RWPE2 (cell line): ENCODE measurements at regions not wholly inside any gene's neighbourhood (a gene's known extent, or its start where the extent isn't known, plus 50 kb on each side); places are given as distances from the start of the nearest gene placed in this dataset.
"Not testable (repeated sequence)": the region's sequence is repeated elsewhere in the genome, so short reads cannot be mapped to it uniquely, and the experiment has no call there.

Experiments used
- ATAC-seq: fragments of 200-7000 bp; cut with Tn5 transposase; 3 replicates; pipeline ENCODE4 v1.9.1; 2021; ENCODE audit warnings: low read depth
- DNase-seq: peaks from one replicate; pipeline ENCODE4 v3.0.0-alpha.2; 2020; ENCODE audit warnings: low spot score
- H3K27ac ChIP-seq: fragments of 450-650 bp; 2 replicates; pipeline ENCODE4 v1.5.1; 2017; ENCODE audit warnings: mild to moderate bottlenecking; ENCODE audit not compliant: poor library complexity, severe bottlenecking
- H3K27me3 ChIP-seq: fragments of 250-450 bp; sonication (Bioruptor Pico); 2 replicates; pipeline ENCODE4 v1.5.1; 2021; ENCODE audit warnings: mild to moderate bottlenecking, moderate library complexity; ENCODE audit not compliant: insufficient read depth, poor library complexity, severe bottlenecking
- H3K36me3 ChIP-seq: fragments of 250-450 bp; sonication (Bioruptor Pico); 2 replicates; pipeline ENCODE4 v1.5.1; 2020; ENCODE audit warnings: low read depth, mild to moderate bottlenecking, moderate library complexity
- H3K4me1 ChIP-seq: fragments of 250-450 bp; sonication (Bioruptor Pico); 2 replicates; pipeline ENCODE4 v1.5.1; 2021; ENCODE audit warnings: mild to moderate bottlenecking, moderate library complexity; ENCODE audit not compliant: insufficient read depth, poor library complexity, severe bottlenecking
- H3K4me3 ChIP-seq: fragments of 250-450 bp; sonication (Bioruptor Pico); 2 replicates; pipeline ENCODE4 v1.5.1; 2021; ENCODE audit warnings: mild to moderate bottlenecking, moderate library complexity; ENCODE audit not compliant: severe bottlenecking
- H3K9me3 ChIP-seq: fragments of 250-450 bp; sonication (Bioruptor Pico); 2 replicates; pipeline ENCODE4 v1.5.1; 2021; ENCODE audit warnings: mild to moderate bottlenecking, moderate library complexity; ENCODE audit not compliant: severe bottlenecking
- TF ChIP-seq, protein P1 (sequence below): fragments of 450-650 bp; IDR thresholded peaks from one replicate; pipeline ENCODE4 v1.5.1; 2017; ENCODE audit warnings: mild to moderate bottlenecking, moderate library complexity; ENCODE audit not compliant: poor library complexity, severe bottlenecking

DNA sequence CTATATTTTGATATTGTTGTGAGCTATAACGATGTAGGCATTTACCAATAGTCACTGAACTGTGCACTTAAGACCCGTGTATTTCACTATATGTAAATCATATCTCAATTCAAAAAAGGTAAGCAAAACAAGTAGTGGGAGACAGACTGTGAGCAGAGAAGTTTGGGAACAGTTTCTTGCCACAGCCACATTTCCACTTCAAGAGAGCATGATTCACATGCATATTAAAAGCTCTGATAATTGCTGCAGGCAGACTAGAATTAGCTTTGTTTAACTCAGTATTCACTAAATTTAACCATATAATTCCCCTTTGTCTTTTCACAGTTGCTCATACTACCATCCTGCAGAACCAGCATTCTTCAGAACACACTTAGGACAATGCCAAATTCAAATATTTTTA is 168.4 kb upstream of the ZNF385D start:
- Histone ChIP-seq H3K27ac (no peak overlapping the region), H3K4me3 (no peak overlapping the region), H3K36me3 (no peaks in the 10 kb centered on the region), H3K27me3 (no peaks in the 10 kb centered on the region), H3K9me3 (no peaks in the 10 kb centered on the region), H3K4me1 (peaks cover 8% of the 10 kb centered on the region)
- no peak for ATAC-seq
- no peak for DNase-seq
- TF ChIP-seq, protein P1, sequence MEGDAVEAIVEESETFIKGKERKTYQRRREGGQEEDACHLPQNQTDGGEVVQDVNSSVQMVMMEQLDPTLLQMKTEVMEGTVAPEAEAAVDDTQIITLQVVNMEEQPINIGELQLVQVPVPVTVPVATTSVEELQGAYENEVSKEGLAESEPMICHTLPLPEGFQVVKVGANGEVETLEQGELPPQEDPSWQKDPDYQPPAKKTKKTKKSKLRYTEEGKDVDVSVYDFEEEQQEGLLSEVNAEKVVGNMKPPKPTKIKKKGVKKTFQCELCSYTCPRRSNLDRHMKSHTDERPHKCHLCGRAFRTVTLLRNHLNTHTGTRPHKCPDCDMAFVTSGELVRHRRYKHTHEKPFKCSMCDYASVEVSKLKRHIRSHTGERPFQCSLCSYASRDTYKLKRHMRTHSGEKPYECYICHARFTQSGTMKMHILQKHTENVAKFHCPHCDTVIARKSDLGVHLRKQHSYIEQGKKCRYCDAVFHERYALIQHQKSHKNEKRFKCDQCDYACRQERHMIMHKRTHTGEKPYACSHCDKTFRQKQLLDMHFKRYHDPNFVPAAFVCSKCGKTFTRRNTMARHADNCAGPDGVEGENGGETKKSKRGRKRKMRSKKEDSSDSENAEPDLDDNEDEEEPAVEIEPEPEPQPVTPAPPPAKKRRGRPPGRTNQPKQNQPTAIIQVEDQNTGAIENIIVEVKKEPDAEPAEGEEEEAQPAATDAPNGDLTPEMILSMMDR: no peak

DNA sequence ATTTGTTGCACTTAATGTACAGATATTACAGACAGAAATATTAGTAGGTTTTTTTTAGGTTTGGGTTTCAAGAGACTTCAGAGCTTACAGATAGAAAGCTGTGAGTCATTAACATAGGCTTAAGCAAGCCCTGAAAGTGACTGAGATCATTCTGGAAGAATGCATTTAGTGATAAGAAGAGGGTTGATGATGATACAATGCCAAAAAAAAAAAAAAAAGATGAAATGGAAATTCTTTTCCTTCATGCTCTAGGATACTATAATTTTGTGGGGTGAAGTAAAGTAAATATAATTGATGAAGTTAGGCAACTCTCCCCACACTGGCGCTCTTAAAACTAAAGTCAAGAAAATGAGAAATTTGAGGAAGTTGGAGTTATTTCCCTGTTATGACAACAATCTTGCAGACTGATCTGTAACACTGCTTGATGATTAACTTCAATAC is 169.4 kb upstream of the ZNF385D start:
- H3K4me3 ChIP-seq: no peak overlapping the region
- DNase-seq: no peak
- H3K9me3 ChIP-seq: no peaks in the 10 kb centered on the region
- H3K36me3 ChIP-seq: no peaks in the 10 kb centered on the region
- peaks cover 4% of the 10 kb centered on the region for H3K4me1 ChIP-seq
- peak; percentile 72; the same call in 2 of the 3 replicates for ATAC-seq
- TF ChIP-seq, protein P1: no peak
- H3K27ac ChIP-seq: no peak overlapping the region
- no peaks in the 10 kb centered on the region for H3K27me3 ChIP-seq

DNA sequence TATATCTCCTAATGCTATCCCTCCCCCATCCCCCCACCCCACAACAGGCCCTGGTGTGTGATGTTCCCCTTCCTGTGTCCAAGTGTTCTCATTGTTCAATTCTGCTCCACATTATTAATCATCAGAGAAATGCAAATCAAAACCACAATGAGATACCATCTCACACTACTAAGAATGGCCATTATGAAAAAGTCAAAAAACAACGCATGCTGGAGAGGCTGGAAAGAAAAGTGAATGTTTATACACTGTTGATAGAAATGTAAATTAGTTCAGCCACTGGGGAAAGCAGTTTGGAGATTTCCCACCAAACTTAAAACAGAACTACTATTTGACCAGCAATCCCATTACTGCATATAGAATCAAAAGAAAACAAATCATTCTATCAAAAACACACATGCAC is 172.1 kb upstream of the ZNF385D start:
- H3K27me3 ChIP-seq, H3K9me3 ChIP-seq, ATAC-seq, H3K27ac ChIP-seq, DNase-seq, H3K4me1 ChIP-seq, H3K4me3 ChIP-seq, H3K36me3 ChIP-seq: not testable (repeated sequence)

DNA sequence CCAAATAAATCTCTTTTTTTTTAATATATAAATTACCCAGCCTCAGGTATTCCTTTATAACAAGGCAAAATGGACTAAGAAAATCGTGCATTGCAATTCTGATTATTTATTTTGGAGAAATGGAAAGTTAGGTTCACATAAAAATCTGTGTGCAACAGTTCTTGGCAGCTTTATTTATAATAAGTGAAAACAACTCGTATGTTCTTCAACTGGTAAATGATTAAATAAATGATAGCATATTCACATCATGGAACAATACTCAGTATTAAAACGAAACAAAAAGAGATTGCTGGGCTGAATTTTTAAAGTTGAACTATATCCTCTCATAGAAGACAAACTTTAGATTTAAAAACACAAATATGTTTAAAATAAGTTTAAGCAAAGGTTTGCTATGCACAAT is 176.3 kb upstream of the ZNF385D start:
- no peak overlapping the region for H3K27ac ChIP-seq
- H3K9me3 ChIP-seq: no peaks in the 10 kb centered on the region
- DNase-seq (no peak), ATAC-seq (no peak)
- H3K27me3 ChIP-seq: no peaks in the 10 kb centered on the region
- TF ChIP-seq, protein P1: no peak
- H3K4me3 ChIP-seq: no peak overlapping the region
- no peaks in the 10 kb centered on the region for H3K36me3 ChIP-seq
- no peaks in the 10 kb centered on the region for H3K4me1 ChIP-seq

DNA sequence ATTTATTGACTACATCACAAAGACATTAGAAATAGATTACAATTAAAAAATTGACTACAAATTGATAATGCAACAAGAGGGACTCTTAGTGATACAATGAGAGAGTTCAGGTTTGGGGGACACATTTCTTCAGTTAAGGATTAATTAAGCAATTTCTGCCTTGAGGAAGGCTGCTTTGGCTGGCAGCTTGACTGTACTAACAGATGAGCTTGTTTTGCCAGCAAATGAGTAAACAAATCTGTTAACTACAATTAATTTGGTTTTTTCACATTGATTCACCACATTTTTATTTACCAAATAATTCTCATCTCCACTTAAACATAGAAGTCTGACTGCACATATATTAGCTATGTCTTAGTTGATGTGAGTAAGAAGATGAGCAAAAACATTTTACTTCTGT is 183.6 kb upstream of the ZNF385D start:
- Histone ChIP-seq H3K4me1 (no peaks in the 10 kb centered on the region), H3K9me3 (peaks cover 2% of the 10 kb centered on the region)

More for the DNA sequence above, 183.6 kb upstream of the ZNF385D start:
- Histone ChIP-seq H3K27ac (no peak overlapping the region), H3K27me3 (no peaks in the 10 kb centered on the region), H3K36me3 (no peaks in the 10 kb centered on the region), H3K4me3 (no peak overlapping the region)
- ATAC-seq: no peak
- DNase-seq: no peak
- TF ChIP-seq, protein P1: no peak
